GM21737 (cell line): ENCODE measurements at regions not wholly inside any gene's neighbourhood (a gene's known extent, or its start where the extent isn't known, plus 50 kb on each side); places are given as distances from the start of the nearest gene placed in this dataset.
"Not testable (repeated sequence)": the region's sequence is repeated elsewhere in the genome, so short reads cannot be mapped to it uniquely, and the experiment has no call there.

Experiments used
- ATAC-seq: cut with Tn5 transposase; IDR thresholded peaks from one replicate; pipeline ENCODE4 v1.9.1; 2021; ENCODE audit warnings: mild to moderate bottlenecking, moderate library complexity; ENCODE audit not compliant: unreplicated experiment

DNA sequence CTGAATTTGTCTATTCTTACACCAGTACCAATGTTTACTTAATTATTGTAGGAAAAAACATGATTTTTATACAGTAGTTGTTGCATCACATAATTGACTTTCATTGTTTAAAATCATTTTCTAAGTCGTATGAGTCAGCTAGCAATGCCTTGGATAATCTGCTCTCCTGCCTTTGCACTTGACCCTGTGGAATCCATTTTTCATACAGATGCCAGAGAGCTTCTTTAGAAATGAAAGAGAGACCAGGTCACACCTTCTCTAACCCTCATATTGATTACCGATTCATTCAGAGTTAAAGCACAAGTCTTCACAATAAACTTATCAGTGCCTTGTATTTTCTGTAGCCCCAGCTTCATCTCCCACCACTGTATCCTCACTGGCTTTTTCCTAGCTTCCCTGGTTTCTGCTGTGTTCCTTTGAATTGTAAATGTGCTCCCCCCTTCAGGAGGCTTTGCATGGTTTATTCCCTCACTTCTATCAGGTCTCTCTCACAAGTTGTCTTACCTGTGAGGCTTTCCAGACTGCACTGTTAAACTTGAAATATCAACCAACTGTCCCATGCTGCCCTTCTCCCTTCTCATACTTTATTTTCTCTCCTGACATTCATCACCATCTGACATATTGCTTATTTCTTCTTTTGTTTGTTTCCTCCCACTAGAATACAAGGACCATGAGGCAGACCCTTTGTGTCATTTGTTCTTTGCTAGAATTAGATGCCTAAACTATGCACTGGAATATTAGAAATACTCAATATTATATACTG lies 662.0 kb upstream of the GBE1 start:
- ATAC-seq: no peak

DNA sequence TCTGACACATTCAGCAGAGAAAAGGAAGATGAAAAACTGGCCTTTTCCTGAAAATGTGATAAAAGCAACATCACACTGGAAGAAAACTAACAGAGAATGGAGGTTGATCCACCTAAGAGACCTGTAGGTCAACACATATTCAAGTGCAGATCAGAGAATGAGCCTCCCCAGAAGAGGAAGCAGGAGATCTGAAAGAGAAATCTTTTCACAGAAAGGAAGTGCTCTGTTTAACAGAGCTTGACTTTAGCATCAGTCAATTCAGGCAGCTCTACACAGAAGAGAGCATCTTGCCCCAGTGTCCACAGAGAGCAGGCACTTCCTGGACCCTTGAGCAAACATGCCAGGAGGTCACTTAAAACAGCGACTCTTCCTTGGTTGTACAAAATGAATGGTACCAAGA lies 655.4 kb upstream of the GBE1 start:
- no peak for ATAC-seq

- no peak for ATAC-seq
Measured at GRCh38 chr3:82416349-82416748, 654.9 kb upstream of the GBE1 start.

- ATAC-seq: no peak
Measured at GRCh38 chr3:82413171-82413570, 651.7 kb upstream of the GBE1 start.

- ATAC-seq: no peak
Measured at GRCh38 chr3:82410366-82410765, 648.9 kb upstream of the GBE1 start.

DNA sequence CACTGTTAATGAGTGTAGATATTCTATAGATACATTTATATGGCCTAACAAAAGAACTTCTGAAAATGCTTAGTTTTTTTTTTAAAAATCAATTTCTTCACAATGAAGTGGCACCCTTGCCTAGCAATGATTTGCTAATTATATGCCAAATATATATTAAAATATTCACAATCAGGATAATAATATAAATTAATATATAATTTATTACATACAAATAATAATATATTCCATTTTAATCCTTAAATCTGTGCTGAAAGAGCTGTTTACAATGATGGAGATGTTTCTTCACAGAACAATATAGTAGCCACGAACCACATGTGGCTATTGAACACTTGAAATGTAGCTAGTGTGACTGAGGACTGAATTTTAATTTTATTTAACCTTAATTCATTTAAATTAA lies 648.4 kb upstream of the GBE1 start:
- no peak for ATAC-seq

- no peak for ATAC-seq
Measured at GRCh38 chr3:82392203-82392775, 630.8 kb upstream of the GBE1 start.

DNA sequence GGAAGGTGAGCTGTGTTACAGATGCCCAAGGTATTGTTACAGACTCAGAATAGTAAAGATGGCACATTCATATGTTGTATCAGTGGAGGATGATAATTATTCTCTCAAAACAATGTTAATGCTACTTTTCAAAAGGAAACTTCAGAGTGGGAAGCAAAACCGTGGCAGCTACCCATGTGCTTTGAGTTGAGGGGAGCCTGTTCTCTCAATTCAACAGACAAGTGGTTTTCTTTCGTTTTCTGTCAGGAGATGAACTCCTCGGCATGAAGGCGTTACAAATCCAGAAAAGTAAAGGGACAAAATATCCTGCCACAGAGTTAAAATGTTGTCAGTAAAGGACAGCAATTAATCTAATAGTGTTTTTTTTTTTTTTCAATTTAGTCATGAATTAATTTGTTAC lies 629.4 kb upstream of the GBE1 start:
- no peak for ATAC-seq

GRCh38 chr3:82386647-82387046 lies 625.2 kb upstream of the GBE1 start:
- ATAC-seq: no peak

DNA sequence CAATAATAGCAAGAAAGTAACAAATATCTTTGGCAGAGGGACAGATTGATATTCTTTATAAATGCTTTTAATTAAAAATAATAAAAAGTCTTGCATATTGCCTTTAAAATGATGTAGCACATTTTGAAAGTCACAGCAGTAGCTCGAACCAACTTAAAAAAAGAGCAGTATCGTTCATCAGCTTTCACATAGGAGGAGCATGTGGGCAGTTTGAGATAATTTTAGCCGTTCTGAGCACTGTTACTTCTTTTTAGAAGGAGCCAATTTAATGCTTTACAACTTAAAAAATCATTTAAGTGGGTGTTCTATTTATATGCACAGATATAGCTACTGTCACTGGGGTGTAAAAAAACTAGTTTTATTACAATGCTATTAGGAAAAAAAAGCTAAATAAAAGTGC lies 622.7 kb upstream of the GBE1 start:
- no peak for ATAC-seq

DNA sequence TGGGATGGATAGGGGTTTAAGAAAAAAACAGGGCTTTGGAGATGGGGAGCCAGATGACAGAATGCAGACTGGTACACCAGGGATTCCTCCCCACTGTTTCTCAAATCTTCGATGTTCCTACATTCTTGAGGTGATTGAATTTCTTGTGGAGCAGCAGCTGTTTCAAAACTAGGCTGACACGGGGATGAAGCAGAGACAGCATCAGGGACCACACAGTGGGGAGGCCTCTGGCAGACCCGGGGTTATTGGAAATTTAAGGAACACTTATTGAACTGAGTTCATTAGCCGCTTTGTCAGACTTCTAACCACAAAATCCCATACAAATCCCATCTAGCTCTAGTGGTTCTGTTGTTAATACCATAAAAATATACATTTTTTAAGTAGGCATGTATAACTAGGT lies 621.4 kb upstream of the GBE1 start:
- no peak for ATAC-seq

DNA sequence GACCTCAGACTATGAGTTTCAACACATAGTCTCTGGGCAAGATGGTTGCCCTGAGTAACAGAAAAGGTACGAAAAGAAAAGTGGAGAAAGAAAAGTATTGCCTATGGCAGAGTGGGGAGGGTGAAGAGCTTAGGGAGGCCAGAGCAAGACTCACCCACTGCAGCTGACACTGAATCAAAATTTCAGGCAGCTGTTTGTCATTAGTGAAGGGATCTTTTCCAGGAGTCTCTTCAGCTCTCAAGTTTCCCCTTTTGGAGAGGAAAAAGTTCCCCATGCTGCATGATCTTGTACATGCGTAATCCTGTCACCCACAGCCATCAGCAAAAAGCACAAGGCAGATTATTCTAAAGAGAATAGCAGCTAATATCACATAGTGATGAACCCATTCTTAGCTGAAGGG lies 616.9 kb upstream of the GBE1 start:
- ATAC-seq: no peak

DNA sequence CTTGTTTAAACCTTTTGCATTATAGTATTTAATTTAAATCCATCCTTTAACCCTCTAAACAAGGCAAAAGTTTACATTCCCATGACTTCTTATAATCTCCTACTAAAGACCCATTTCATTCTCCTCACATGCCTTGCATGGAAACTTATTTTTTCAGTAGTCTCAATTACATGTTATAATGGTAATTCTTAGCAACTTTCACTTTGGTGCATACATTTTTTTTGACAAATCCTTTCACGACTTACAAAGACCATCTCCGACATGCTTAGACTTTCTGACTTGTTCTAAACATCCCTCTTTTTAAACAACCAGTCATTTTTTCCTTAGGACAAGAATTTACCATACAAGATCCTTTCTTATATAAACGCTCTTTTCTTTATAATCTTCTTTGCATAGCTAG lies 615.4 kb upstream of the GBE1 start:
- ATAC-seq: no peak

- ATAC-seq: not testable (repeated sequence)
Measured at GRCh38 chr3:82373833-82374232, 612.4 kb upstream of the GBE1 start.

DNA sequence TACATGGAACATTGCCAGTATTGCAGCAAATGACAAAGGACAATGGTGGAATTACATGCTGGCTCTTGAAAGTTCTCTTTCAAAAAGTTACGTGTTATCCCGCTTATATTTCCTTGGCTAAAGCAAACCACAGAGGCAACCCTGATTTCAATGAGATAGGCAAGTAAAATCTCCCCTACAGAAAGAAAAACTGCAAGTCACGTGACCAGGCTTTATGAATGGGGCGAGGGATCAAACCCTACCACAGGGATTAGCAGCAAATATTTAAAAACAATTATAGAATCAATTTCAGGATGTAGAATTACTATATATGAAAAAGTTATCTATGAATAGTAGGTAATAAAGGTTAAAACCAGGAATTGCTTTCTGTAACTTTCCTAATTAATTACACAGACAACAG lies 603.4 kb upstream of the GBE1 start:
- no peak for ATAC-seq

GRCh38 chr3:82363131-82363530 lies 601.7 kb upstream of the GBE1 start:
- no peak for ATAC-seq

DNA sequence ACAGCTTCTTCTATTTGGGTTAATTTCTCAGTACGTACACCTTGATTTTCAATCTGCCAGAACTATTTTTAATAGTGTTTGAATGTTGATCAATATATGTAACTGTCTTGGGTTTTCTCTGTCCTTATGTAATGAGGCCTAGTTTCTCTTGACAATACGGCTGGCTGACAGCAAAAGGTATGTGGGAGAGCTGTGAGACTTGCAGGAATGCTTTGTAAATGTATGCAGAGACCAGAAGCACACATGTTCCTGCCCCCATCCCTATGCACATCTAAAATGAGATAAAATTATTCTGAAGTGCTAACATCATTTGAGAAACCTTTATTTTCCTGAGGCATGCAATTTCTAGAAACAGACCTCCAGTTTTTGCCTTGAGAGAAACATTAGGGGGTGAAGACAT lies 593.8 kb upstream of the GBE1 start:
- ATAC-seq: no peak

DNA sequence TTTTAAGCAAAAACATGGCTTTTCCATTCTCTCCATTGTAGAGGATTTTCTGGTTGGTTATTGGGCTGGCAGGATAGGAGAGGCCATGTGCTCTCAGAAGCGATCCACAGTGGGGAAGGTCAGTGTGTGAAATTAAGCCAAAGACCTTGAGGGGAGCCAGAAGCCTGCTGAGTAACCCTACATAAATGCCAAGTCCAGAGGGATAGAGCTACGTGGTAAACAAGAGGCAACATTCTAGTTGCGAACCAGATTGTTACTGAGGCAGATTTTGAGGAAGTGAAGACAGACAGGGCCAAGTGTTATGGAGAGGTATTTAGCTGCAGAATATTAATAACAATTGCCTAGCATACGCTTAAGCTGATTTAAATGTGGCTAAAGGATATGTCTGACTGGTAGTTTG lies 592.8 kb upstream of the GBE1 start:
- no peak for ATAC-seq

- ATAC-seq: no peak
Measured at GRCh38 chr3:82353306-82354171, 592.1 kb upstream of the GBE1 start.

DNA sequence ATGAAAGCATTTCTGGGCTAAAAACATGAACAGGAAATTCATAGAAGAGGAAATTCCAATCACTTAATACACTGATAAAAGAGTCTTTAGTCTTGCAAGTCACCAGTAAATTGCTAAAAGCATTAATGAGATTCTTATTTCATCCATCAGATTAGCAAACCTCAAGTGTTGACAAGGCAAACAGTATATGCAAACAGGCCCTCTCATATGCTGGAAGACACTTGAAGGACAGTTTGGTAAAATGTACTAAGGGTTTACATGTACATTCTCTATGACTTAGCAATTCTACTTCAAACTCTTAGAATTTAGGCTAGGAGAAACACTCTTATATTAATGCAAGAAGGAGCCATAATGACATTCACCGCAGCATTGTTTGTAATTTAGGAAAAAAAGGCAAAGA lies 586.1 kb upstream of the GBE1 start:
- no peak for ATAC-seq

DNA sequence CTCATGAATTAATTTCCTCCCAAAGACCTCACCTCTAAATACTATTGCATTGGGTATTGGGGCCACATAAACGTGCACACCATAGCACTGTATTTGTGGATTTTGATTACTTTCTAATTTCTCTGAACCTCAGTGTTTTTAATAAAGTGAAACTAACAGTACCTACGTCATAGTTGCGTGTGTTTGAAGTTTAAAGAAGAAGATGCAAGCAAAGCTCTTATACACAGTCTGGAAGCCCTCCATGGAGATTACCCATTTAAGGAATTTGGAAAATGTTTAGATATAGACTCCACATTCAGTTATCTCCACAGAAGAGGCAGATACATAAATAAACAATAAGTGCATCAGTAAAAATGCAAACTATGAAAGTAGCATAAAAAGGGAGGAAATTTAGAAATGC lies 581.1 kb upstream of the GBE1 start:
- ATAC-seq: no peak

DNA sequence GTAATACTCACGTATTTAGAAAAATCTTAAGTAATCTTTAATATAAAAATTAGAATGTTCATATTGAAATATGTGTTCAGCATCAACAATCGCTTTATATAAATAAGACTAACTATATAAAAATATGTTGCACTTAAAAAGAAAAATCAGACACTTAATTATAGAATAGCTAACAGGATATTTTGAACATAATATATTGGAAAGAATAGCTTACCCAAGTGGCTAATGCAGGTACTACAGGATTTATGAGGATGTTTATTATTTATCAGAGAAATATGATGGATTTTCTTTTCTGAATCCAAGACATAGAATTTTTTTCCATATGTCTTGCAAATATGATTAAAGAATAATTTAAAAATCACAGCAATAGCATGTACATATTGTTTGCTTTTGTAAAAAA lies 567.9 kb upstream of the GBE1 start:
- ATAC-seq: no peak
